Fibroblast of lung (primary cell): ENCODE measurements at regions not wholly inside any gene's neighbourhood (a gene's known extent, or its start where the extent isn't known, plus 50 kb on each side); places are given as distances from the start of the nearest gene placed in this dataset.

ENCODE experiments used
- DNase-seq, 2 donors: peaks; one replicate each; pipeline versions ENCODE4 v3.0.0 to v3.0.0-alpha.2; 2010; ENCODE audit warnings: low read depth in 2 of 2
- H2AFZ ChIP-seq: 2 replicates; pipeline ENCODE4 v1.5.1; 2012; ENCODE audit warnings: low read length, control low read depth, inconsistent platforms
- H3K27ac ChIP-seq: 2 replicates; pipeline ENCODE4 v1.5.1; 2011; ENCODE audit warnings: low read length, control low read depth; ENCODE audit not compliant: insufficient read depth
- H3K27me3 ChIP-seq: 2 replicates; pipeline ENCODE4 v1.5.1; 2011; ENCODE audit warnings: mild to moderate bottlenecking, low read length; ENCODE audit not compliant: control insufficient read depth, insufficient read depth
- H3K36me3 ChIP-seq: 2 replicates; pipeline ENCODE4 v1.5.1; 2011; ENCODE audit warnings: low read length; ENCODE audit not compliant: control insufficient read depth, insufficient read depth
- H3K4me1 ChIP-seq: 2 replicates; pipeline ENCODE4 v1.5.1; 2011; ENCODE audit warnings: low read length; ENCODE audit not compliant: control insufficient read depth, insufficient read depth; ENCODE audit errors: extremely low read depth
- H3K4me2 ChIP-seq: 2 replicates; pipeline ENCODE4 v1.5.1; 2011; ENCODE audit warnings: low read length, control low read depth; ENCODE audit not compliant: insufficient read depth; ENCODE audit errors: extremely low read depth
- H3K4me3 ChIP-seq, 4 experiments: fragments of 200-600 bp in 1 of 4; sonication (generic) in 1 of 4; replicated peaks in 1 of 4; 2 replicates each; pipeline ENCODE4 v1.5.1; 2011 to 2016; ENCODE audit warnings: low read length in 4 of 4, low read depth in 3 of 4, mild to moderate bottlenecking in 3 of 4, control low read depth in 2 of 4, inconsistent platforms in 1 of 4, mixed read lengths in 1 of 4; ENCODE audit not compliant: insufficient read depth in 1 of 4; ENCODE audit errors: control extremely low read depth in 1 of 4
- H3K79me2 ChIP-seq: 2 replicates; pipeline ENCODE4 v1.5.1; 2012; ENCODE audit warnings: mild to moderate bottlenecking, low read length, inconsistent platforms; ENCODE audit not compliant: control insufficient read depth, insufficient read depth
- H3K9ac ChIP-seq: 2 replicates; pipeline ENCODE4 v1.5.1; 2011; ENCODE audit warnings: mild to moderate bottlenecking, low read length, control low read depth; ENCODE audit not compliant: insufficient read depth
- H3K9me3 ChIP-seq: 2 replicates; pipeline ENCODE4 v1.5.1; 2012; ENCODE audit warnings: low read depth, low read length; ENCODE audit not compliant: control insufficient read depth, insufficient read depth
- H4K20me1 ChIP-seq: 2 replicates; pipeline ENCODE4 v1.5.1; 2011; ENCODE audit warnings: low read length; ENCODE audit not compliant: control insufficient read depth, insufficient read depth; ENCODE audit errors: extremely low read depth
- EZH2 ChIP-seq: IDR thresholded peaks from 2 replicates; pipeline ENCODE4 v1.5.1; 2012; ENCODE audit warnings: low read length, control low read depth, mild to moderate bottlenecking; ENCODE audit errors: missing control alignments
- TF ChIP-seq, protein P1 (sequence below), 2 donors: IDR thresholded peaks in 1 of 2; conservative IDR thresholded peaks in 1 of 2; 1 replicate in 1 of 2; 2 replicates in 1 of 2; pipeline ENCODE4 v1.5.1; 2011 to 2012; ENCODE audit warnings: low read length in 2 of 2, control low read depth in 1 of 2, inconsistent platforms in 1 of 2, low read depth in 1 of 2, mild to moderate bottlenecking in 1 of 2

DNA sequence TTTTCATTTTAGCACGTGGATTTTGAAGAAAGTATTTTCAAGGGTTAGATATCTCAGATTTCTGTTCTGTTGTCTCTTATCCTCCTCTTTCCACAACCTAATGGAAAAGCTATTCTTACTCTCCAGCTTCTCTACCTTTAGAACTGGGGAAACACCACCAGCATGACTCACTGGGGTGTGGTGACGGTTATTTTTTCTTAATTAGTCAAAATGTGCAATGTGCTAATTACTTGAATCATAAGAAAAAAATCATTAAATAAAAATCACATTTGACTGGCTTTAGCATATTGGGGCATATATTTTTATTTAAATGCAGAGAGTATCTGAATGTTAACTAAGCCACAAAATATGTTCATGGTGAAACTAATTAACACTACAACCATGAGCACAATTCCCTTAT lies 570.7 kb upstream of the AGTR1 start:
- H3K4me2 ChIP-seq: no peak overlapping the region
- H4K20me1 ChIP-seq: no peaks in the 10 kb centered on the region
- H3K27me3 ChIP-seq: no peaks in the 10 kb centered on the region
- H3K27ac ChIP-seq: no peak overlapping the region
- H2AFZ ChIP-seq: no peak overlapping the region
- H3K36me3 ChIP-seq: no peaks in the 10 kb centered on the region
- DNase-seq: no peak
- H3K9ac ChIP-seq: no peak overlapping the region
- H3K9me3 ChIP-seq: no peaks in the 10 kb centered on the region
- no peak overlapping the region for H3K4me3 ChIP-seq
- H3K4me1 ChIP-seq: no peaks in the 10 kb centered on the region
- no peaks in the 10 kb centered on the region for H3K79me2 ChIP-seq
- no peak for TF ChIP-seq EZH2
- TF ChIP-seq, protein P1, sequence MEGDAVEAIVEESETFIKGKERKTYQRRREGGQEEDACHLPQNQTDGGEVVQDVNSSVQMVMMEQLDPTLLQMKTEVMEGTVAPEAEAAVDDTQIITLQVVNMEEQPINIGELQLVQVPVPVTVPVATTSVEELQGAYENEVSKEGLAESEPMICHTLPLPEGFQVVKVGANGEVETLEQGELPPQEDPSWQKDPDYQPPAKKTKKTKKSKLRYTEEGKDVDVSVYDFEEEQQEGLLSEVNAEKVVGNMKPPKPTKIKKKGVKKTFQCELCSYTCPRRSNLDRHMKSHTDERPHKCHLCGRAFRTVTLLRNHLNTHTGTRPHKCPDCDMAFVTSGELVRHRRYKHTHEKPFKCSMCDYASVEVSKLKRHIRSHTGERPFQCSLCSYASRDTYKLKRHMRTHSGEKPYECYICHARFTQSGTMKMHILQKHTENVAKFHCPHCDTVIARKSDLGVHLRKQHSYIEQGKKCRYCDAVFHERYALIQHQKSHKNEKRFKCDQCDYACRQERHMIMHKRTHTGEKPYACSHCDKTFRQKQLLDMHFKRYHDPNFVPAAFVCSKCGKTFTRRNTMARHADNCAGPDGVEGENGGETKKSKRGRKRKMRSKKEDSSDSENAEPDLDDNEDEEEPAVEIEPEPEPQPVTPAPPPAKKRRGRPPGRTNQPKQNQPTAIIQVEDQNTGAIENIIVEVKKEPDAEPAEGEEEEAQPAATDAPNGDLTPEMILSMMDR (conservative IDR thresholded peaks at IDR 0.05 in 1 of 2, IDR thresholded peaks at IDR 0.05 in 1 of 2; ENCODE audit: low read depth in 1 of 2, low read length in 2 of 2): no peak

DNA sequence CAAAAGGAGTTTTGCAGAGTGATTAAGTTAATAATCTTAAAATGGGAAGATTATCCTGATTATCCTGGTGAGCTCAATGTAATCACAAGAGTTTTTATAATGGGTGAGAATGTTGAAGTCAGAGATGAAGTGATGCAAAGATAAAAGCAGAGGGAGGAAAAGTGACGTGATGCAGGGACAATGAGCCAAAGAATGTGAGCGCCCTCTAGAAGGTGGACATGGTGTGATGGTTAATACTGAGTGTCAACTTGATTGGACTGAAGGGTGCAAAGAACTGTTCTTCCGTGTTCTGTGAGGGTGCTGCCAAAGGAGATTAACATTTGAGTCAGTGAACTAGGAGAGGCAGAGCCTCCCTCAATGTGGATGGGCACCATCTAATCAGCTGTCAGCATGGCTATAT lies 569.6 kb upstream of the AGTR1 start:
- Histone ChIP-seq H2AFZ (no peak overlapping the region), H3K4me1 (peaks cover 4% of the 10 kb centered on the region), H3K4me2 (no peak overlapping the region), H4K20me1 (no peaks in the 10 kb centered on the region), H3K79me2 (no peaks in the 10 kb centered on the region), H3K9ac (no peak overlapping the region), H3K4me3 (no peak overlapping the region), H3K36me3 (no peaks in the 10 kb centered on the region), H3K27ac (no peak overlapping the region), H3K9me3 (no peaks in the 10 kb centered on the region), H3K27me3 (no peaks in the 10 kb centered on the region)
- no peak for TF ChIP-seq EZH2
- TF ChIP-seq, protein P1 (conservative IDR thresholded peaks at IDR 0.05 in 1 of 2, IDR thresholded peaks at IDR 0.05 in 1 of 2; ENCODE audit: low read depth in 1 of 2, low read length in 2 of 2): no peak
- DNase-seq: no peak

DNA sequence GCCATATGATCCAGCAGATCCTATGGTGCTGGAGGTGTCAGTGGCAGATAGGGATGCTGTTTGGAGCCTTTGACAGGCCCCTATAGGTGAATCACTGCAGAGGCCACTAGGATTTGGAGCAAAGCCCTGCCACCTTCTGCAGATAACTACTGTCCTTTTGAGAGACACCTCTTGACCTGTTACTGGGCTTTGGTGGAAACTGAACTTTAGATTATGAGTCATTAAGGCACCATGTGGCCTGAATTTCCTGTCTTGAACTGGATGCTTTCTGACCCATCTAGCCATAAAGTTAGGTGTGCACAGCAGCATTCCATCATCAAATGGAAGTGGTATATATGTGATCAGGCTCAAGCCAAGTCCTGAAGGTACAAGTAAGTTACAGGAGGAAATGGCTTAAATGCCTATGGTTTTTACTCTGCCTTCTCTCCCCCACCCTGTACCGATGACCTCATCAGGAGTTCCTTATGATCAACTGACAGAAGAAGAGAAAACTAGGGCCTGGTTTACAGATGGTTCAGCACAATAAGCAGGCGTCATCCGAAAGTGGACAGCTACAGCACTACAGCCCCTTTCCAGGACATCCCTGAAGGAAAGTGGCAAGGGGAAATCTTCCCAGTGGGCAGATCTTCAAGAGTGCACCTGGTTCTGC lies 565.6 kb upstream of the AGTR1 start:
- DNase-seq: peak in 1 of 2 donors; percentile 19
- H3K4me1 ChIP-seq: peaks cover 4% of the 10 kb centered on the region
- no peak overlapping the region for H3K9ac ChIP-seq
- H3K79me2 ChIP-seq: no peaks in the 10 kb centered on the region
- TF ChIP-seq EZH2: no peak
- TF ChIP-seq, protein P1 (conservative IDR thresholded peaks at IDR 0.05 in 1 of 2, IDR thresholded peaks at IDR 0.05 in 1 of 2; ENCODE audit: low read depth in 1 of 2, low read length in 2 of 2): no peak
- H3K4me3 ChIP-seq: no peak overlapping the region
- H2AFZ ChIP-seq: no peak overlapping the region
- H3K36me3 ChIP-seq: no peaks in the 10 kb centered on the region
- H3K4me2 ChIP-seq: no peak overlapping the region
- no peak overlapping the region for H3K27ac ChIP-seq
- no peaks in the 10 kb centered on the region for H3K27me3 ChIP-seq
- H3K9me3 ChIP-seq: no peaks in the 10 kb centered on the region
- H4K20me1 ChIP-seq: no peaks in the 10 kb centered on the region
